ENCODE measurements at regions not wholly inside any gene's neighbourhood (a gene's known extent, or its start where the extent isn't known, plus 50 kb on each side); places are given as distances from the start of the nearest gene placed in this dataset.

- no peak overlapping the region for H3K27ac Mint-ChIP-seq
- H3K4me3 ChIP-seq = no peak overlapping the region
- H3K36me3 ChIP-seq (ENCODE audit: insufficient read depth) = no peaks in the 10 kb centered on the region
- no peak for TF ChIP-seq CREB1 (CRISPR knock-in tag; IDR thresholded peaks at IDR 0.05; ENCODE audit: low read depth)
- TF ChIP-seq, protein P1, sequence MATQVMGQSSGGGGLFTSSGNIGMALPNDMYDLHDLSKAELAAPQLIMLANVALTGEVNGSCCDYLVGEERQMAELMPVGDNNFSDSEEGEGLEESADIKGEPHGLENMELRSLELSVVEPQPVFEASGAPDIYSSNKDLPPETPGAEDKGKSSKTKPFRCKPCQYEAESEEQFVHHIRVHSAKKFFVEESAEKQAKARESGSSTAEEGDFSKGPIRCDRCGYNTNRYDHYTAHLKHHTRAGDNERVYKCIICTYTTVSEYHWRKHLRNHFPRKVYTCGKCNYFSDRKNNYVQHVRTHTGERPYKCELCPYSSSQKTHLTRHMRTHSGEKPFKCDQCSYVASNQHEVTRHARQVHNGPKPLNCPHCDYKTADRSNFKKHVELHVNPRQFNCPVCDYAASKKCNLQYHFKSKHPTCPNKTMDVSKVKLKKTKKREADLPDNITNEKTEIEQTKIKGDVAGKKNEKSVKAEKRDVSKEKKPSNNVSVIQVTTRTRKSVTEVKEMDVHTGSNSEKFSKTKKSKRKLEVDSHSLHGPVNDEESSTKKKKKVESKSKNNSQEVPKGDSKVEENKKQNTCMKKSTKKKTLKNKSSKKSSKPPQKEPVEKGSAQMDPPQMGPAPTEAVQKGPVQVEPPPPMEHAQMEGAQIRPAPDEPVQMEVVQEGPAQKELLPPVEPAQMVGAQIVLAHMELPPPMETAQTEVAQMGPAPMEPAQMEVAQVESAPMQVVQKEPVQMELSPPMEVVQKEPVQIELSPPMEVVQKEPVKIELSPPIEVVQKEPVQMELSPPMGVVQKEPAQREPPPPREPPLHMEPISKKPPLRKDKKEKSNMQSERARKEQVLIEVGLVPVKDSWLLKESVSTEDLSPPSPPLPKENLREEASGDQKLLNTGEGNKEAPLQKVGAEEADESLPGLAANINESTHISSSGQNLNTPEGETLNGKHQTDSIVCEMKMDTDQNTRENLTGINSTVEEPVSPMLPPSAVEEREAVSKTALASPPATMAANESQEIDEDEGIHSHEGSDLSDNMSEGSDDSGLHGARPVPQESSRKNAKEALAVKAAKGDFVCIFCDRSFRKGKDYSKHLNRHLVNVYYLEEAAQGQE (IDR thresholded peaks at IDR 0.05; ENCODE audit: unreplicated experiment) = no peak
- TF ChIP-seq ZNF462 (CRISPR knock-in tag; IDR thresholded peaks at IDR 0.05) = no peak
- no peak for TF ChIP-seq NANOG (IDR thresholded peaks at IDR 0.05; ENCODE audit: borderline replicate concordance)
- TF ChIP-seq ZNF114 (CRISPR knock-in tag; IDR thresholded peaks at IDR 0.05) = no peak
- no peak for TF ChIP-seq ETS1 (IDR thresholded peaks at IDR 0.05)
- TF ChIP-seq EZH2phosphoT487 (IDR thresholded peaks at IDR 0.05; ENCODE audit: unreplicated experiment) = no peak
- no peak for TF ChIP-seq EZH2 (IDR thresholded peaks at IDR 0.05; ENCODE audit: low read depth, unreplicated experiment)
- TF ChIP-seq STAT1 (IDR thresholded peaks at IDR 0.05; ENCODE audit: unreplicated experiment) = no peak
- no peak for TF ChIP-seq POLR2AphosphoS5 (IDR thresholded peaks at IDR 0.05; ENCODE audit: low read depth)
- TF ChIP-seq ZNF331 (CRISPR knock-in tag; IDR thresholded peaks at IDR 0.05; ENCODE audit: low read depth) = no peak
- no peak for TF ChIP-seq JUNB (IDR thresholded peaks at IDR 0.05; ENCODE audit: unreplicated experiment)
- TF ChIP-seq, protein P2, sequence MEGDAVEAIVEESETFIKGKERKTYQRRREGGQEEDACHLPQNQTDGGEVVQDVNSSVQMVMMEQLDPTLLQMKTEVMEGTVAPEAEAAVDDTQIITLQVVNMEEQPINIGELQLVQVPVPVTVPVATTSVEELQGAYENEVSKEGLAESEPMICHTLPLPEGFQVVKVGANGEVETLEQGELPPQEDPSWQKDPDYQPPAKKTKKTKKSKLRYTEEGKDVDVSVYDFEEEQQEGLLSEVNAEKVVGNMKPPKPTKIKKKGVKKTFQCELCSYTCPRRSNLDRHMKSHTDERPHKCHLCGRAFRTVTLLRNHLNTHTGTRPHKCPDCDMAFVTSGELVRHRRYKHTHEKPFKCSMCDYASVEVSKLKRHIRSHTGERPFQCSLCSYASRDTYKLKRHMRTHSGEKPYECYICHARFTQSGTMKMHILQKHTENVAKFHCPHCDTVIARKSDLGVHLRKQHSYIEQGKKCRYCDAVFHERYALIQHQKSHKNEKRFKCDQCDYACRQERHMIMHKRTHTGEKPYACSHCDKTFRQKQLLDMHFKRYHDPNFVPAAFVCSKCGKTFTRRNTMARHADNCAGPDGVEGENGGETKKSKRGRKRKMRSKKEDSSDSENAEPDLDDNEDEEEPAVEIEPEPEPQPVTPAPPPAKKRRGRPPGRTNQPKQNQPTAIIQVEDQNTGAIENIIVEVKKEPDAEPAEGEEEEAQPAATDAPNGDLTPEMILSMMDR (conservative IDR thresholded peaks at IDR 0.05; ENCODE audit: low read depth in 2 of 2) = no peak
- DNase-seq (ENCODE audit: low spot score) (no peak), ATAC-seq (no peak)
- no peaks in the 10 kb centered on the region for H3K27me3 Mint-ChIP-seq (ENCODE audit: insufficient read depth, low read depth, poor library complexity)
- no peaks in the 10 kb centered on the region for H3K4me1 ChIP-seq (ENCODE audit: insufficient read depth)
- H3F3A ChIP-seq (replicated peaks; ENCODE audit: low read depth) = no peaks in the 10 kb centered on the region
- H3K4me1 Mint-ChIP-seq = peaks cover 9% of the 10 kb centered on the region
- no peaks in the 10 kb centered on the region for H3K36me3 Mint-ChIP-seq (ENCODE audit: low read depth)
- H3K27ac ChIP-seq (ENCODE audit: low read depth) = no peak overlapping the region
- H3K79me2 ChIP-seq (replicated peaks; ENCODE audit: insufficient read depth) = no peaks in the 10 kb centered on the region
- no peak overlapping the region for H3K4me3 Mint-ChIP-seq
- H2AFZ ChIP-seq = no peak overlapping the region
- H4K20me1 ChIP-seq (replicated peaks; ENCODE audit: insufficient read depth) = no peaks in the 10 kb centered on the region
- no peaks in the 10 kb centered on the region for H3K27me3 ChIP-seq (ENCODE audit: insufficient read depth)
- H3K9me2 ChIP-seq (ENCODE audit: insufficient read depth) = no peaks in the 10 kb centered on the region
- H3K9me3 Mint-ChIP-seq = no peaks in the 10 kb centered on the region
- H3K4me2 ChIP-seq = no peak overlapping the region
Observed at GRCh38 chr3:20909511-20909910, 723.5 kb upstream of the SGO1 start.
